Endothelial cell of umbilical vein (primary cell): ENCODE measurements at regions not wholly inside any gene's neighbourhood (a gene's known extent, or its start where the extent isn't known, plus 50 kb on each side); places are given as distances from the start of the nearest gene placed in this dataset.

ENCODE experiments used
- BruUV-seq: library from RNA; stranded (reverse); fragments of 400-500 nt; replicated peaks from 2 replicates; lab custom pipeline; 2021; lab: Mats Ljungman, UMichigan
- CTCF ChIA-PET: fragments of 300-600, 350-600 bp; sonication (Branson Sonifier 250); formaldehyde crosslinking; loops from one replicate; lab custom pipeline; 2021; ENCODE audit warnings: antibody characterized with exemption, inconsistent platforms; lab: Charles Lee
- POLR2A ChIA-PET: fragments of 300-600, 350-600 bp; sonication (Branson Sonifier 250); formaldehyde crosslinking; loops from one replicate; lab custom pipeline; 2021; ENCODE audit warnings: antibody characterized with exemption, inconsistent platforms; lab: Charles Lee
- DNase-seq: peaks from one replicate; pipeline ENCODE4 v3.0.0-alpha.2; 2011; ENCODE audit warnings: low read depth, low spot score
- FAIRE-seq: peaks from 2 replicates; lab custom pipeline; 2011; peaks lifted over from hg19 to GRCh38; lab: Jason Lieb, UNC
- H2AFZ ChIP-seq: 2 replicates; pipeline ENCODE4 v1.6.0; 2012; ENCODE audit warnings: low read depth, low read length, control low read depth, inconsistent platforms
- H3K27ac ChIP-seq: 2 replicates; pipeline ENCODE4 v1.5.1; 2011; ENCODE audit warnings: low read depth, mild to moderate bottlenecking, control low read depth, low read length, moderate library complexity; ENCODE audit not compliant: insufficient read depth
- H3K27me3 ChIP-seq, 2 experiments: 2 replicates each; pipeline versions ENCODE4 v1.6.0 to v1.6.1; 2011; ENCODE audit warnings: low read length in 2 of 2, mixed read lengths in 1 of 2; ENCODE audit not compliant: control insufficient read depth in 2 of 2, insufficient read depth in 2 of 2
- H3K36me3 ChIP-seq, 2 experiments: 2 replicates in 1 of 2; 3 replicates in 1 of 2; pipeline ENCODE4 v1.5.1; 2011; ENCODE audit warnings: low read length in 2 of 2, mild to moderate bottlenecking in 1 of 2, moderate library complexity in 1 of 2; ENCODE audit not compliant: control insufficient read depth in 2 of 2, insufficient read depth in 2 of 2; ENCODE audit errors: extremely low read depth in 1 of 2
- H3K4me1 ChIP-seq: 3 replicates; pipeline ENCODE4 v1.5.1; 2011; ENCODE audit warnings: mild to moderate bottlenecking, low read length; ENCODE audit not compliant: control insufficient read depth, insufficient read depth; ENCODE audit errors: extremely low read depth
- H3K4me2 ChIP-seq: 2 replicates; pipeline ENCODE4 v1.6.1; 2011; ENCODE audit warnings: low read length, control low read depth, mixed read lengths; ENCODE audit not compliant: insufficient read depth
- H3K4me3 ChIP-seq, 3 experiments: fragments of 200-600 bp in 1 of 3; sonication (generic), shearing (Covaris generic) in 1 of 3; replicated peaks in 1 of 3; 2 replicates each; pipeline ENCODE4 v1.5.1; 2011 to 2016; ENCODE audit warnings: control low read depth in 3 of 3, low read length in 3 of 3, mild to moderate bottlenecking in 2 of 3, inconsistent platforms in 1 of 3, low read depth in 1 of 3, moderate library complexity in 1 of 3; ENCODE audit not compliant: insufficient read depth in 1 of 3
- H3K79me2 ChIP-seq: 2 replicates; pipeline ENCODE4 v1.6.0; 2012; ENCODE audit warnings: low read length, inconsistent platforms; ENCODE audit not compliant: control insufficient read depth, insufficient read depth
- H3K9ac ChIP-seq: replicated peaks from 2 replicates; pipeline ENCODE3; 2011; ENCODE audit warnings: low read length, control low read depth; ENCODE audit not compliant: insufficient read depth; ENCODE audit errors: extremely low read depth
- H3K9me1 ChIP-seq: replicated peaks from 3 replicates; pipeline ENCODE4 v1.6.0; 2011; ENCODE audit warnings: mild to moderate bottlenecking, low read length; ENCODE audit not compliant: control insufficient read depth, insufficient read depth; ENCODE audit errors: extremely low read depth
- H3K9me3 ChIP-seq: replicated peaks from 2 replicates; pipeline ENCODE4 v1.5.1; 2012; ENCODE audit warnings: low read length, inconsistent platforms; ENCODE audit not compliant: control insufficient read depth, insufficient read depth
- H4K20me1 ChIP-seq: replicated peaks from 2 replicates; pipeline ENCODE3; 2011; ENCODE audit warnings: mild to moderate bottlenecking, low read length; ENCODE audit not compliant: control insufficient read depth, insufficient read depth; ENCODE audit errors: extremely low read depth
- EZH2 ChIP-seq: IDR thresholded peaks from 2 replicates; pipeline ENCODE4 v1.6.1; 2012; ENCODE audit warnings: borderline replicate concordance, low read depth, mild to moderate bottlenecking, moderate library complexity, low read length, inconsistent platforms; ENCODE audit not compliant: severe bottlenecking
- FOS ChIP-seq: IDR thresholded peaks from 2 replicates; pipeline ENCODE4 v1.6.1; 2011; ENCODE audit warnings: mild to moderate bottlenecking, low read length, moderate library complexity, borderline replicate concordance; ENCODE audit not compliant: insufficient read depth
- JUN ChIP-seq: IDR thresholded peaks from 2 replicates; pipeline ENCODE4 v1.6.1; 2011; ENCODE audit warnings: borderline replicate concordance, low read depth; ENCODE audit not compliant: insufficient read length, insufficient read depth
- POLR2A ChIP-seq: IDR thresholded peaks from 2 replicates; pipeline ENCODE4 v1.6.1; 2012; ENCODE audit warnings: low read depth, mild to moderate bottlenecking, control low read depth, low read length
- POLR2AphosphoS5 ChIP-seq: IDR thresholded peaks from 2 replicates; pipeline ENCODE4 v1.6.1; 2012; ENCODE audit warnings: low read depth, mild to moderate bottlenecking, control low read depth, low read length, moderate library complexity; ENCODE audit not compliant: insufficient read depth
- dilution Hi-C: fragments of 300-500 bp; cut with MboI; formaldehyde crosslinking; loops from one replicate; pipeline ENCODE4 v1.15.0; 2019; ENCODE audit warnings: low sequenced_read_pairs; ENCODE audit not compliant: extremely low pct_ligation_motif_present
- intact Hi-C: fragments of 100-400 bp; cut with micrococcal nuclease; formaldehyde crosslinking; loops from one replicate; pipeline ENCODE4 v1.10.0; 2022
- TF ChIP-seq, protein P1 (sequence below): IDR thresholded peaks from 2 replicates; pipeline ENCODE4 v1.6.1; 2011; ENCODE audit not compliant: insufficient read depth, insufficient read length

DNA sequence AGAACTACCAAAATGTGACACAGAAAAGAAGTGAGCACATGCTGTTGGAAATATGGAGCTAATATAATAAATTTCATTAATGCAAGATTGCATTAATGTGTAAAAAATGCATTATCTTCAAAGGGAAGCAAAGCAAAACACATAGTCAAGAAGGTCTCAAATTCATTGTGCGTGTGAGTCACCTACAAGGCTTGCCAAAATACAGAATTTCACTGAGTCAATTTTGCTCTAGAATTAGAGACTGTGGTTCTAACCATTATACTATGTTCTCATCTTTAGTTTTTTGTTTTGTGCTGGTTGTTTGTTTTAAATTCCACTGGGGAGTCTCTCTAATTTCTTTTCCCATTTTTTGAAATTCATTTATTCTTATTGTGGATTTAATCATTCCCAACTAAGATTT lies 149.8 kb upstream of the SLITRK1 start:
- no TSS peak for BruUV-seq
- Histone ChIP-seq H3K27ac (no peak overlapping the region), H3K4me2 (no peak overlapping the region), H3K9me3 (peaks cover 4% of the 10 kb centered on the region), H3K27me3 (no peaks in the 10 kb centered on the region), H3K4me1 (no peaks in the 10 kb centered on the region), H3K4me3 (no peak overlapping the region), H3K9ac (no peak overlapping the region), H3K36me3 (no peaks in the 10 kb centered on the region), H4K20me1 (no peaks in the 10 kb centered on the region), H3K79me2 (no peaks in the 10 kb centered on the region), H2AFZ (no peak overlapping the region), H3K9me1 (no peaks in the 10 kb centered on the region)
- TF ChIP-seq, protein P1, sequence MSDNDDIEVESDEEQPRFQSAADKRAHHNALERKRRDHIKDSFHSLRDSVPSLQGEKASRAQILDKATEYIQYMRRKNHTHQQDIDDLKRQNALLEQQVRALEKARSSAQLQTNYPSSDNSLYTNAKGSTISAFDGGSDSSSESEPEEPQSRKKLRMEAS: no peak
- TF ChIP-seq EZH2: no peak
- TF ChIP-seq POLR2A: no peak
- no peak for TF ChIP-seq FOS
- no peak for TF ChIP-seq POLR2AphosphoS5
- intact Hi-C loops: no loop called here
- DNase-seq (no peak), FAIRE-seq (no peak)
- ChIA-PET POLR2A (no interaction called here), CTCF (no interaction called here)
- dilution Hi-C loops: no loop called here

DNA sequence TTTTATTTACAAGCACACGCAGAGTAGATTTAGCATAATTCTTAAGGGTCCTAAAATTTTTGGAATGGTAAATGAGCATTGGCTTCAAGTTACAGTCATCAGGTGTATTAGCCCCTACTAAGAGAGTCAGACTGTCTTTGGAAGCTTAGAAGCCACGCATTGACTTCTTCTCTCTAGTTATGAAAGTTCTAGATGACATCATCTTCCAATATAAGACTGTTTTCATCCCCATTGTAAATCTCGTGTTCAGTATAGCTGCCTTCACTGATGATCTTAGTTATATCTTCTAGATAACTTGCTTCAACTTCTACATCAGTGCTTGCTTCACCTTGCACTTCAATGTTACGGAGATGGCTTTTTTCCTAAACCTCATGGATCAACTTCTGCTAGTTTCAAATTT lies 148.8 kb upstream of the SLITRK1 start:
- no peak for TF ChIP-seq POLR2A
- no peak for TF ChIP-seq JUN

More for the DNA sequence above, 148.8 kb upstream of the SLITRK1 start:
- POLR2A ChIA-PET: no interaction called here
- dilution Hi-C loops: no loop called here
- Histone ChIP-seq H2AFZ (no peak overlapping the region), H3K27me3 (no peaks in the 10 kb centered on the region), H4K20me1 (no peaks in the 10 kb centered on the region), H3K9me1 (no peaks in the 10 kb centered on the region), H3K27ac (no peak overlapping the region), H3K4me3 (no peak overlapping the region), H3K9ac (no peak overlapping the region), H3K4me2 (no peak overlapping the region), H3K4me1 (no peaks in the 10 kb centered on the region), H3K79me2 (no peaks in the 10 kb centered on the region), H3K9me3 (peaks cover 2% of the 10 kb centered on the region), H3K36me3 (no peaks in the 10 kb centered on the region)
- intact Hi-C loops: no loop called here
- CTCF ChIA-PET: no interaction called here
- no TSS peak for BruUV-seq
- FAIRE-seq (no peak), DNase-seq (no peak)
